C4-2B (cell line): ENCODE measurements at regions not wholly inside any gene's neighbourhood (a gene's known extent, or its start where the extent isn't known, plus 50 kb on each side); places are given as distances from the start of the nearest gene placed in this dataset.

Experiments
- ZFX ChIP-seq: fragments of 450-650 bp; IDR thresholded peaks from 2 replicates; pipeline ENCODE4 v1.6.1; 2017
- TF ChIP-seq, protein P1 (sequence below): fragments of 450-650 bp; conservative IDR thresholded peaks from 2 replicates; pipeline ENCODE4 v1.5.1; 2017; ENCODE audit warnings: mild to moderate bottlenecking

DNA sequence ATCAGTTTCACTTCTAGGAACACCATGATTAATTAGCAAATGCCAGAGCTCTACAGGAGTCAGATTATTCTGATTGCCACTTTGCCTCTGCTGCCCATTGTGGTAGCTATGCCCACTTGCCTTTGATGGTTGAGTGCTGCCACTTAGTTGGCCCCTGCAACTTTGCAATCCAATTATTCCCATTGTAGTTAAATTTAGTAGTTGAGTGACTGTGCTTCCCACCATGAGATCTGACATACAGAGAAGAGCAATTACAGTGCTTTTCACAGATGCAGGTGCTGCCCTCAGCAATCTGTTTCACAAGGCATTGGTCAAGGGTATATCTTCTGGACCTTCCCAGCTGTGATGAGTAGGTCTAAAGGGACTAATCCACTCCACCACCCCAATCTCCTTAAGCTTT lies 468.4 kb upstream of the RGS6 start:
- TF ChIP-seq, protein P1, sequence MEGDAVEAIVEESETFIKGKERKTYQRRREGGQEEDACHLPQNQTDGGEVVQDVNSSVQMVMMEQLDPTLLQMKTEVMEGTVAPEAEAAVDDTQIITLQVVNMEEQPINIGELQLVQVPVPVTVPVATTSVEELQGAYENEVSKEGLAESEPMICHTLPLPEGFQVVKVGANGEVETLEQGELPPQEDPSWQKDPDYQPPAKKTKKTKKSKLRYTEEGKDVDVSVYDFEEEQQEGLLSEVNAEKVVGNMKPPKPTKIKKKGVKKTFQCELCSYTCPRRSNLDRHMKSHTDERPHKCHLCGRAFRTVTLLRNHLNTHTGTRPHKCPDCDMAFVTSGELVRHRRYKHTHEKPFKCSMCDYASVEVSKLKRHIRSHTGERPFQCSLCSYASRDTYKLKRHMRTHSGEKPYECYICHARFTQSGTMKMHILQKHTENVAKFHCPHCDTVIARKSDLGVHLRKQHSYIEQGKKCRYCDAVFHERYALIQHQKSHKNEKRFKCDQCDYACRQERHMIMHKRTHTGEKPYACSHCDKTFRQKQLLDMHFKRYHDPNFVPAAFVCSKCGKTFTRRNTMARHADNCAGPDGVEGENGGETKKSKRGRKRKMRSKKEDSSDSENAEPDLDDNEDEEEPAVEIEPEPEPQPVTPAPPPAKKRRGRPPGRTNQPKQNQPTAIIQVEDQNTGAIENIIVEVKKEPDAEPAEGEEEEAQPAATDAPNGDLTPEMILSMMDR: no peak
- no peak for TF ChIP-seq ZFX
